ENCODE measurements at regions not wholly inside any gene's neighbourhood (a gene's known extent, or its start where the extent isn't known, plus 50 kb on each side); places are given as distances from the start of the nearest gene placed in this dataset.

GRCh38 chr7:41121228-41121627, 581.7 kb downstream of the INHBA start:
- no peaks in the 10 kb centered on the region for H3K36me3 ChIP-seq
- H3K4me3 ChIP-seq: no peak overlapping the region
- no peaks in the 10 kb centered on the region for H3K27me3 ChIP-seq
- no peaks in the 10 kb centered on the region for H3K9me3 ChIP-seq
- TF ChIP-seq EP300 (IDR thresholded peaks at IDR 0.05) (no peak), POLR2A (IDR thresholded peaks at IDR 0.05) (no peak), CTCF (IDR thresholded peaks at IDR 0.05) (no peak)
- intact Hi-C loops (cut with DNase I): no loop called here
- no peak for DNase-seq
- no peaks in the 10 kb centered on the region for H3K4me1 ChIP-seq (ENCODE audit: insufficient read depth)
- H3K27ac ChIP-seq: no peak overlapping the region

- H3K27me3 ChIP-seq: no peaks in the 10 kb centered on the region
- intact Hi-C loops (cut with DNase I): no loop called here
- no peak for DNase-seq
- no peak overlapping the region for H3K4me3 ChIP-seq
- no peaks in the 10 kb centered on the region for H3K36me3 ChIP-seq
- no peaks in the 10 kb centered on the region for H3K9me3 ChIP-seq
- TF ChIP-seq CTCF (IDR thresholded peaks at IDR 0.05) (no peak), POLR2A (IDR thresholded peaks at IDR 0.05) (no peak), EP300 (IDR thresholded peaks at IDR 0.05) (no peak)
- 37 to 64% (median 64%) methylated on average over 4 of the region's 4 CpGs for WGBS, 3 donors
- no peaks in the 10 kb centered on the region for H3K4me1 ChIP-seq (ENCODE audit: insufficient read depth)
- no peak overlapping the region for H3K27ac ChIP-seq
Observed at GRCh38 chr7:41118486-41118885, 584.4 kb downstream of the INHBA start.

- DNase-seq: no peak
- H3K27ac ChIP-seq: no peak overlapping the region
- no peaks in the 10 kb centered on the region for H3K36me3 ChIP-seq
- no peaks in the 10 kb centered on the region for H3K4me1 ChIP-seq (ENCODE audit: insufficient read depth)
- whole genome bisulfite sequencing, 3 donors: 54 to 77% (median 58%) methylated on average over 2 of the region's 2 CpGs
- no peak for TF ChIP-seq CTCF (IDR thresholded peaks at IDR 0.05)
- no peak for TF ChIP-seq POLR2A (IDR thresholded peaks at IDR 0.05)
- no peak for TF ChIP-seq EP300 (IDR thresholded peaks at IDR 0.05)
- H3K9me3 ChIP-seq: no peaks in the 10 kb centered on the region
- no peaks in the 10 kb centered on the region for H3K27me3 ChIP-seq
- intact Hi-C loops (cut with DNase I): no loop called here
- no peak overlapping the region for H3K4me3 ChIP-seq
Observed at GRCh38 chr7:41117431-41117830, 585.5 kb downstream of the INHBA start.

GRCh38 chr7:41116817-41117216, 586.1 kb downstream of the INHBA start:
- Histone ChIP-seq H3K9me3 (no peaks in the 10 kb centered on the region), H3K4me1 (ENCODE audit: insufficient read depth) (no peaks in the 10 kb centered on the region), H3K36me3 (no peaks in the 10 kb centered on the region), H3K27ac (no peak overlapping the region), H3K27me3 (no peaks in the 10 kb centered on the region), H3K4me3 (no peak overlapping the region)
- TF ChIP-seq CTCF (IDR thresholded peaks at IDR 0.05) (no peak), POLR2A (IDR thresholded peaks at IDR 0.05) (no peak), EP300 (IDR thresholded peaks at IDR 0.05) (no peak)
- no peak for DNase-seq
- intact Hi-C loops (cut with DNase I): no loop called here
- 89 to 96% (median 93%) methylated on average over 1 of the region's 1 CpG for WGBS, 3 donors

- 94 to 96% (median 94%) methylated on average over 3 of the region's 3 CpGs for WGBS, 3 donors
Observed at GRCh38 chr7:41116337-41116736, 586.6 kb downstream of the INHBA start.

More at GRCh38 chr7:41116337-41116736, 586.6 kb downstream of the INHBA start:
- no peak for DNase-seq
- no peak for TF ChIP-seq EP300 (IDR thresholded peaks at IDR 0.05)
- TF ChIP-seq CTCF (IDR thresholded peaks at IDR 0.05): no peak
- TF ChIP-seq POLR2A (IDR thresholded peaks at IDR 0.05): no peak
- no peaks in the 10 kb centered on the region for H3K36me3 ChIP-seq
- H3K9me3 ChIP-seq: no peaks in the 10 kb centered on the region
- H3K4me1 ChIP-seq (ENCODE audit: insufficient read depth): no peaks in the 10 kb centered on the region
- no peak overlapping the region for H3K27ac ChIP-seq
- no peaks in the 10 kb centered on the region for H3K27me3 ChIP-seq
- intact Hi-C loops (cut with DNase I): no loop called here
- H3K4me3 ChIP-seq: no peak overlapping the region
